ENCODE measurements at regions not wholly inside any gene's neighbourhood (a gene's known extent, or its start where the extent isn't known, plus 50 kb on each side); places are given as distances from the start of the nearest gene placed in this dataset.
"Not testable (repeated sequence)": the region's sequence is repeated elsewhere in the genome, so short reads cannot be mapped to it uniquely, and the experiment has no call there.

DNA sequence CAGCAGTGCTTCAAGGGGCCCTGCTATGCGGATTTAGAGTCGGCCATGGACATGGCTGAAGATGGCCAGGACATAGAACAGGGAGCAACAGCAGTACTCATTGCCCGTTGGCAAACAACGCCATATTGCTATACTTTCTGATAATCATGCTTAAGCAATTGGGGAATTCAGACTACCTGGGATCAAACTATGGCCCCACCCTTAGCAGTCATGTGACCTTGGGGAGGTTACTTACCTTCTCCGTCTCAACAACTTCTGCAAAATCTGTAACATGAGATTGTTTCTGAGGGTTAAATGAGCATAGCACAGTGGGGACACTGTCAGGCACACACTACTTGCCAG lies 62.1 kb upstream of the MSMB start:
- TF ChIP-seq TCF7L2 (IDR thresholded peaks at IDR 0.05; ENCODE audit: borderline replicate concordance, low read depth, low read length); ZFP69B (tag by site-specific recombination; IDR thresholded peaks at IDR 0.05); KLF16 (tag by site-specific recombination; IDR thresholded peaks at IDR 0.05); ZBTB1 (tag by site-specific recombination; IDR thresholded peaks at IDR 0.05); ZNF274 (IDR thresholded peaks at IDR 0.05; ENCODE audit: low read length); ZNF274 (tag by site-specific recombination; IDR thresholded peaks at IDR 0.05; ENCODE audit: borderline replicate concordance); ZNF501 (tag by site-specific recombination; IDR thresholded peaks at IDR 0.05); ZNF24 (tag by site-specific recombination; IDR thresholded peaks at IDR 0.05); ZBTB8A (tag by site-specific recombination; IDR thresholded peaks at IDR 0.05): not testable (repeated sequence)
- TF ChIP-seq, protein P1, sequence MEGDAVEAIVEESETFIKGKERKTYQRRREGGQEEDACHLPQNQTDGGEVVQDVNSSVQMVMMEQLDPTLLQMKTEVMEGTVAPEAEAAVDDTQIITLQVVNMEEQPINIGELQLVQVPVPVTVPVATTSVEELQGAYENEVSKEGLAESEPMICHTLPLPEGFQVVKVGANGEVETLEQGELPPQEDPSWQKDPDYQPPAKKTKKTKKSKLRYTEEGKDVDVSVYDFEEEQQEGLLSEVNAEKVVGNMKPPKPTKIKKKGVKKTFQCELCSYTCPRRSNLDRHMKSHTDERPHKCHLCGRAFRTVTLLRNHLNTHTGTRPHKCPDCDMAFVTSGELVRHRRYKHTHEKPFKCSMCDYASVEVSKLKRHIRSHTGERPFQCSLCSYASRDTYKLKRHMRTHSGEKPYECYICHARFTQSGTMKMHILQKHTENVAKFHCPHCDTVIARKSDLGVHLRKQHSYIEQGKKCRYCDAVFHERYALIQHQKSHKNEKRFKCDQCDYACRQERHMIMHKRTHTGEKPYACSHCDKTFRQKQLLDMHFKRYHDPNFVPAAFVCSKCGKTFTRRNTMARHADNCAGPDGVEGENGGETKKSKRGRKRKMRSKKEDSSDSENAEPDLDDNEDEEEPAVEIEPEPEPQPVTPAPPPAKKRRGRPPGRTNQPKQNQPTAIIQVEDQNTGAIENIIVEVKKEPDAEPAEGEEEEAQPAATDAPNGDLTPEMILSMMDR (tag by site-specific recombination; IDR thresholded peaks at IDR 0.05), result not testable (repeated sequence)
- TF ChIP-seq, protein P2, sequence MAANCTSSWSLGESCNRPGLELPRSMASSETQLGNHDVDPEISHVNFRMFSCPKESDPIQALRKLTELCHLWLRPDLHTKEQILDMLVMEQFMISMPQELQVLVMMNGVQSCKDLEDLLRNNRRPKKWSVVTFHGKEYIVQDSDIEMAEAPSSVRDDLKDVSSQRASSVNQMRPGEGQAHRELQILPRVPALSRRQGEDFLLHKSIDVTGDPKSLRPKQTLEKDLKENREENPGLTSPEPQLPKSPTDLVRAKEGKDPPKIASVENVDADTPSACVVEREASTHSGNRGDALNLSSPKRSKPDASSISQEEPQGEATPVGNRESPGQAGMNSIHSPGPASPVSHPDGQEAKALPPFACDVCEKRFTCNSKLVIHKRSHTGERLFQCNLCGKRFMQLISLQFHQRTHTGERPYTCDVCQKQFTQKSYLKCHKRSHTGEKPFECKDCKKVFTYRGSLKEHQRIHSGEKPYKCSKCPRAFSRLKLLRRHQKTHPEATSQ (tag by site-specific recombination; IDR thresholded peaks at IDR 0.05), result not testable (repeated sequence)
- TF ChIP-seq, protein P3, sequence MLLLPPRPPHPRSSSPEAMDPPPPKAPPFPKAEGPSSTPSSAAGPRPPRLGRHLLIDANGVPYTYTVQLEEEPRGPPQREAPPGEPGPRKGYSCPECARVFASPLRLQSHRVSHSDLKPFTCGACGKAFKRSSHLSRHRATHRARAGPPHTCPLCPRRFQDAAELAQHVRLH (tag by site-specific recombination; IDR thresholded peaks at IDR 0.05), result not testable (repeated sequence)

All from HEK293 (cell line).